Germinal center (tissue), 1 donor: ENCODE measurements at regions not wholly inside any gene's neighbourhood (a gene's known extent, or its start where the extent isn't known, plus 50 kb on each side); places are given as distances from the start of the nearest gene placed in this dataset.
"Not testable (repeated sequence)": the region's sequence is repeated elsewhere in the genome, so short reads cannot be mapped to it uniquely, and the experiment has no call there.

Source experiments
- DNase-seq: peaks from one replicate; pipeline ENCODE4 v3.0.0; 2012; ENCODE audit warnings: mixed read lengths, low spot score

DNA sequence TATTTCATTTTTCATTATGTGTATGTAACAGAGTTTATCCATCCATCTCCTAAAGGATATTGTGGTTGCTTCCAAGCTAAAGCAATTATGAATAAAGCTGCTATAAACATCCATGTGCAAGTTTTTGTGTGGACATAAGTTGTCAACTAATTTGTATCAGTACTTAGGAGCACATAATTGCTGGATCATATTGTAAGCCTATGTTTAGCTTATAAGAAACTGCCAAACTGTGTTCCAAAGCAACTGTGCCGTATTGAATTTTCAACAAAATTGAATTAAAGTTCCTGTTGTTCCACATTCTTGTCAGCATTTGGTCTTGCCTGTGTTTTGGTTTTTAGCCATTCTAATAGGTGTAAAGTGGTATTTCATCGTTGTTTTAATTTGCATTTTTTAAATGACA lies 416.9 kb downstream of the SLC6A15 start:
- no peak for DNase-seq

DNA sequence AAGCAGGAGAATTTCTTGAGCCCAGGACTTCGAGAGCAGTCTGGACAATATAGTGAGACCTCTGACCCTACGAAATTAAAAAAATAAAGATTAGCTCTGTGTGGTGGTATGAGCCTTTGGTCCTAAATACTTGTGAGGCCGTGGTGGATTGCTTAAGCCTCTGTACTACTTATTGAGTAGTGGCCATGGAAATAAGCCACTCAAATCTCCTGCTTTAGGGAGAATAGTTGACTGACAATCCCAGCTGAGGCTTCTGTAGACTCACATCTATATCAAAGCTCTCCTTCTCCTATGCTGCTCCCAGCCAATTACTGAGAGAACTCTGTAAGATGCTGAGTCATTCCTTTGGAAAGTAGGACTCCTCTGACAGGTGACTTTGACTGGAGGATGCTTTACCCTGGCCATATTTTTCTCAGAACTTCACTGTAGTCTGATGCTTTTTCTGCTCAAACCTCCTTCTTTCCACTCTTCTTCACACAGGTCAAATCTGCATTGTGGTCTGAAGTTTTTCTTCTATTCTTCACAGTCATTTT lies 420.2 kb downstream of the SLC6A15 start:
- no peak for DNase-seq

DNA sequence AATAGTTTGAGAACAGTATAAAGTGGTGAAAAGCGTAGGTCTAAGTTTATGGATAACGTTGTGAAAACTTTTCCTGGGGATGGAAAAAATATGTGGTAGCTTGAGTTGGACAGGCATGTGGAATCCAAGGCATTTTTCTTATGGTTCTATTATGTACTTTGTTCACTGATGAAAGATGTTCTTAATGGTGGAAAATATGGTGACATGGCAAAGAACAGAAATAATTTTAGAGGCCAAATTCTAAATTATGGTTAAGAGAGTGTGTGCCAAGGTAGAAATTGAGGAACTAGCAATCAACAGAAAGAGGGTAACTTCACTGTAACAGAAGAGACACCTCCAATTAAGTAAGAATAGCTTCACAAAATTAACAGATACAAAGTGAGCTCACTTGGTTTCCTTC lies 427.8 kb downstream of the SLC6A15 start:
- DNase-seq: no peak

DNA sequence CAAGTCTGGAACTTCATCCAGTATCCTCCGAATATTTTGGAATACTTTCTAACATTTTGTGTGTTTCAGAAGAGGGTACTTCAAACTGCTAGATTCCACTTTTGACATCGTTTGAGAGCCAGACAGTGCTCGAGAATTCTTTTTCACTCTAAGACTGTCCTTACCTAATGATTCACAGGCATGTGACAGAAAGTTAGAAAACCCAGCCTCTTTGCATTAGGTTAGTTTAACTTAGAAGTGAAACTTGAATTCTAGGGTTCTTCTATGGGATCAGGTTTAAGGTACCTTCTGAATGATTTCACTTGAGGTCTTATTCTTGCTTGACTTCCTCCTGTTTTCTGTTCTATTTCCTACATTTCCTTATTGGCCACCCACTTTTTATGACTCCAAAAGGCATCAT lies 431.8 kb downstream of the SLC6A15 start:
- no peak for DNase-seq

DNA sequence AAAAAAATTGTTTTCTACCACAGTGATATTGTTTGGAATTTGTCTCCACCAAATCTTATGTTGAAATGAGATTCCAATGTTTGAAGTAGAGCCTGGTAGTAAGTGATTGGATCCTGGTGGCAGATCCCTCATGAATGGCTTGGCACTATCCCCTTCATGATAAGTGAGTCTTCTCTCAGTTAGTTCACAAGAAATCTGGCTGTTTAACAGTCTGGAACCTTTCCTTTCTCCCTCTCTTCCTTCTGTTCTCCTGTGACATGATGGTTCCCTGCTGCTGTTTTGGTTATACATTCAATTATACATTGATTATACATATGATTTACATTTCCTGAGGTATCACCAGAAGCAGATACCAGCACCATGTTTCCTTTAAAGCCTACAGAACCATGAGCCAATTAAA lies 442.2 kb downstream of the SLC6A15 start:
- DNase-seq: no peak

DNA sequence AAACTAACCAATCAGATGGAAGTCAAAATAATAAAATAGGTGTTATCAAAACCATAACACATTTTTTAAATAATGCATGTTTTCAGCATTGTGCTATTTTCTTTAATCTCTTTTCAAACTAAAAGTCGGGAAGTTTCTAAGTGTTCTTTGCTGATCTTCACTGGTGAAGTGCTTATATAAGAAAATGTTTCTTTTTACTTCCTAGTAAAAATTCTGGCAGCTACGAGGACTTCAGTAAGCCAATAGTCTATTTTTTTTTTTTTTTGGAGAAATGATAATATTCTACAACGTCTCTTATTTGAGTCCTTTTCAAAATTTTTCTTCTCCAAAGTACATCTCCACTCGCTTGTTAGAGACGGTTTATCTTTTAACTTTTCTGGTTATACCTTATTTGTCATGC lies 448.0 kb downstream of the SLC6A15 start:
- DNase-seq: no peak

DNA sequence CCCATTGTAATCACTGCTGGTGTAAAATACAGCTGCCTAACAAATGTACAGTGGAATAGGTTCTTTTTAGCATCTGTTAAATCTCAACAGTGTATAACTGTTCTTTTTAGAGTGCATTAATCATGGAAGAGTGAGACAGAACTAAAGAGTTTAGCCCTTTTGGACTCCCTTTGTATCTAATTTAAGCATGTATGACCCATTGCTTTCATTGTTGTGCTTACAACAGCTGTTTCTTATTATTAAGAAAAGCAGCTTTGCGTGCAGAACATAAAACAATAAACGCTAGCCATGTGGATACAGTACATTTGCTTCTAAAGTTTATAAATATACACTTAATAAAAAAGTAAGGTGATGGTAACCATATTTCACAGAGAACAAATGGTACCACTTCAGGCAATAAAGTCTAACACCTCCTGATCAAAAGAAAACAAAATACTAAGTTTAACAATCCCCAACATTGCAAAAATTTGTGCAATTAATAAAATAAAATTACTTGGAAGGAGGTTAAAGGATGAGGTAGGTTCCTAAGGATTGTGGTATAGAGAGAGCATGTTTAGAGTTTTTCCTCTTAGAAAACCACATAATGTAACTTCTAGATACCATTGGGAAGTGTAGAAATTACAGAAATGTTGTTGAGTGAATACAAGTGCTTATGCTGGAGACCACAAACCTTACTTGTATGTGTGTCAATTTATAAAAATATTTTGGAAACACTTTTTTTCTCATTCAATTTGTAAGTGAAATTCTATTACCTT lies 448.7 kb downstream of the SLC6A15 start:
- no peak for DNase-seq

DNA sequence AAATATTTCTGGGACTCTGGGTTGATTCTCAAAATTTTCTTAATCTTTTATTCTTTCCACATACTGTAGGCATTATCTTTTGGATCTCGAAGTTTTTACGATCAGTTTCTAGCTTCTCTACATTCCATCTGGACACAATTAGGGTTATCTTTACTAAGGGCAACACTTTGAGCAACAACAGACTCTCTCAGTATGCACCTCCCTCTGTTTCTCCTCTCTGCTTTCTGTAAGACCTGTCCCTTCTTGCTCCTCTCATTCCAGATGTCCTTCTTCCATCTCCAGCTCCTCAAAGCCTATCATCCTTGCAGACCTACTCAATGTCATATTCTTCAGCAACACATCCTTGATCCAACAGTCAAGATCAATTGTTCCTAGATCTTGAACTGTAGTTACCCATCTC lies 457.0 kb downstream of the SLC6A15 start:
- no peak for DNase-seq

DNA sequence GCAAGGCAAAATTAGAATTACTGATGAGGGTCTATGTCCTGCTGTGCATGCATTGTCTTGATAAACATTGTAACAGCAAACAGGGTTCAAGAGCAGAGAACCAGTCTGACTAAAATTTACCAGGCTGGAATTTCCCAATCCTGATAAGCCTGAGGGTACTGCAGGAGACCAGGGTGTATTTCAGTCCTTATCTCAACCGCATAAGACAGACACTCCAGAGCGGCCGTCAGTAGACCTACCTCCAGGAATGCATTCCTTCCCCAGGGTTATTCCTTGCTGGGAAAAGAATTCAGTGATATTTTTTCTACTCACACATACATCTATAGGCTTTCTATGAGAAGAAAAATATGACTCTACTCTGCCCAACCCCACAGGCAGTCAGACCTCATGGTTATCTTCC lies 466.1 kb downstream of the SLC6A15 start:
- not testable (repeated sequence) for DNase-seq

DNA sequence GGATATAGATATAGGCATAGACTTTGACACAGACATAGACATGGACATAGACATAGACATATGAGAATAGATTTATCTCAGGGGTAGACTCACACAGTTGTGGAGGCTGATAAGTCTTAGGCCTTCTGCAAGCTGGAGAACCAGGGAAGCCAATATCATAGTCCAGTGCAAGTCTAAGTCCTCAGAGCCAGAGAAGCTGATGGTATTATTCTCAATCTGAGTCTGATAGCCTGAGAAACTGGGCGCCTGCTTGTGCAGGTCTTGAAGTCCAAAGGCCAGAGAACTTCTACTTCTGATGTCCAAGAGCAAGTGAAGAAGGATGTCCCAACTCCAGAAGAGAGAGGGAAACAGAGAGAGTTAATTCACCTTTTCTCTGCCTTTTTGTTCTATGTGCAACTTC lies 476.5 kb downstream of the SLC6A15 start:
- no peak for DNase-seq

DNA sequence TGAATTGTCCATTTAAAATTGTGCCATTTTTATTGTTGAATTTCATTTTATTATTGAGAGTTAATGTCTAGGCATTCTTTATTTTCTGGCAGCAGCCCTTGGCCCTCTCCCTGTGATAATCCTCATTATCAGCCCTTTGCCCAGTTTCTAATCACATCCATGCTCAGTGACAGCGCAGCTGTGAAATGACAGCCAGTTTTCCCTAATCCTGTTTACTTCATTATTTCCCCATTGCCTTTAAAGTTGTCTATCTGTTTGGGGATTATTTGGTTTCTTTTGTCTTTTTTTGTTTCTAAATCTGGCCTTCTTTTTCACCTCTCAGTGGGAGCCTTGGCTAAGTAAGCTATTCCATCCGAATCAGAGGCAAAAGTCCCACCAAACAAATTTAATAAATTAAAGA lies 476.9 kb downstream of the SLC6A15 start:
- DNase-seq: no peak

DNA sequence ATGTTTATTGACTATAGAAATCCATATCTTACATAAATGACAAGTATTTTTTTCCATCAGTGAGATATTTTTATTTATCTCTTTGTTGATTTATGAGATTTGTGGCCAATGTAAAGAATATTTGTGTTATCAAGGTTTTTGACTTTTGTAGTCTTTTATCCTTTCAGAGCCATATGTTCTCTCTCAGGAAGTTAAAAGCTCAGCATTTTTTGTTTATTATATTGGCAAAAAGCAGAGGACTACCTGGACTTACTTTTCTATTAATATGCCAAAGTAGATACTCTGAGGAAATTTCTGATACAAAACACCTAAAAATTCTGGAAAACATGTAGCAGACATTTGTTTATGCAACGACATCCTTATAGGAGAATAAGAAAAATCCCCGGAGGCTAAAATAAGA lies 490.3 kb downstream of the SLC6A15 start:
- DNase-seq: no peak

DNA sequence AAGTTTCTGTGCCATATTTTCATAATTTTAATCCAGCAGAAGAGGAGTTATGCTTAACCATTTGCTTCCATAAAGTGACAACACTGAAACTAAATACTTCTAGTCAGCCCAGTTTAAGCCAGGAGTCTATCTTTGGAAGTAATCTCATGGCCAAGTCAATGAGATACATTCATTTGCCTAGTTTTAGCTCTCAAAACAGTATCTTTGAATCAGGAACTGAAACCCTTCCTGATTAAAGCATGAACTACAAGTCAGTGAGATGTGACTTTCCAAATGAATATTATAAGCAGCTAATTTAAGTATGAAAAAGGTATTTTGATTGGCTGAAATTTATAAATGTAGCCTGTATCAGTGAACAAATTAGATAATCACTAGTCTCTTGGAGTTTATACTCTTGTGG lies 491.5 kb downstream of the SLC6A15 start:
- DNase-seq: no peak

DNA sequence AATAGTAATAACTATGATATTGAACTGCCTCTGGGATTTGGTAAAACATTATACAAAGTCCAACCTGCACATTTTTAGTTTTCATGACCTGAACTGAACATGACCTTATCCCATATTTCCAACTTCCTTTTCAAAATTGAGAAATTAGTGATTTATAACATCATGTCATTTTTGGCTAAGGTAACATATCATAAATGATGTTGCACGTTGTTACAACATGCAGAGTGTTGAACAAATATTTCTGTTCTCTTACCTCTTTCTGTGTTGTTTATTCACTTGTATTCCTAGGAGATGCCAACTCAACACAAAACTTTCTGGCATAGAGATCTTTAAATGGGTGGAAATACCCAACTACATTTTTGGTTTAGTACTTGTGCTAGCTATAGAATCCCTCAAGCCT lies 496.0 kb downstream of the SLC6A15 start:
- DNase-seq: no peak

DNA sequence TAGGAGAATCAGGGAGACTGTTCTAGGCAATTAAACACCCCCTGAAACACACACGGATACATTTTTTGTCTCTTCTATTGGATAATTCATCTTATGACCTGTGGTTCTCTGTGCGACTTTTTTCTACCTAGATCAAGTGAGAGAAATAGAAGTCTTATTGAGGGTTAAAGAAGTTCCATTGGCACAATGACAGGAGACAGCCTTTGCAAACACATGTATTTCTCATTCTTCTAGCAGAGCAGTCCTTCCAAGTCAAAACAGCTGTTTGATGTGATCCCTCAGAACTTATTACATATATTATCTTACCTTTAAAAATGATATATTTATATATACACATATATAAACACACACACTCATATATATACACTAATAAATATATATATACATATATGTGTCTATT lies 496.7 kb downstream of the SLC6A15 start:
- DNase-seq: no peak

DNA sequence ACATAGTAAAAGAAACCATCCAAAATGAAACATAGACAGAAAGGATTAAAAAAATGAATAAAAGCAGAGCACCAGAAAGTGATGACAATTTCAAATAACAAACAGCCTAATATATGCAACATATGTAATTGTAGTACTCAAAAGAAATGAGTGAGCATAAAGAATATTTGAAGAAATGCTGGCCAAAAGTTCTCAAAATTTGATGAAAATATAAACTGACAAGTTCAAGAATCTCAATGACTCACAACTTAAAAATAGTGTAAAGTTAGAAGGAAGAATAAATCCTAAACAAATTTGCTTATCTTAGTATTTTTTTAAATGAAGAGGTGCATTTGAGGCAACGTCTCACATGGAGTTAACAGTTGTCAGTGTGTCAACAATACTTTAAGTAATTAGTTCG lies 498.9 kb downstream of the SLC6A15 start:
- no peak for DNase-seq

DNA sequence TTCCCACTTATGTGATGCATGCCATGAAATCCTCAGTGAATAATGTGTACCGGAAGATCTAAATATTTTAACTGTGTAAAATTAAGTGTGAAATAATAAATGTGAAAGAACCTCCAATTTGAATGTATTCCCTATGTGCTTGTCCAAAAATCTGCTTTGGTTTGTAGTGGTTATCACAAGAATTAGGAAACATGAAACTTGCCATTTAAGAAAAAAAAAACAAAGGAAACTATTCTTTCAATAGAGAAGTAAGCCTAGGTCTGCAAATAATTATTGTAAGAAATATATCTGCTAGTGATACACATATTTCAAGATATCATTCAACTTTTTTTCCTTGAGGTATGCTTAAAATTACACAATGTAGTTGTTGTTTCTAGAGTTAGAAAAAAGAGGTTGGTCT lies 500.4 kb downstream of the SLC6A15 start:
- no peak for DNase-seq

DNA sequence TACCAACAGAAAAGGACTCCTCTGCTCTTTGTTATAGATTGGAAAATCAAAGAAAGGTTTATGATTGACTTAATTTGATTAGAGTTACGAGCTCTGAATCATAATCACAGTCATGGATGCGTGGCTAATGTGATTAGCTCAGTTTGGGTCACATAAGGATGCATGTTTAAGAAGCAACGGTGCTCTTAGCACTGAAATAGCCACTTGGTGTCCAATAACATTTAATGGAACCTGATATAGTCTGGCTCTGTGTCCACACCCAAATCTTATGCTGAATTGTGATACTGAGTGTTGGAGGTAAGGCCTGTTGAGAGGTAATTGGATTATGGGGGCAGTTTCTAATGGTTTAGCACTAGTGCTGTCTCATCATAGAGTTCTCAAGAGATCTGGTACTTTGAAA lies 501.6 kb downstream of the SLC6A15 start:
- no peak for DNase-seq

DNA sequence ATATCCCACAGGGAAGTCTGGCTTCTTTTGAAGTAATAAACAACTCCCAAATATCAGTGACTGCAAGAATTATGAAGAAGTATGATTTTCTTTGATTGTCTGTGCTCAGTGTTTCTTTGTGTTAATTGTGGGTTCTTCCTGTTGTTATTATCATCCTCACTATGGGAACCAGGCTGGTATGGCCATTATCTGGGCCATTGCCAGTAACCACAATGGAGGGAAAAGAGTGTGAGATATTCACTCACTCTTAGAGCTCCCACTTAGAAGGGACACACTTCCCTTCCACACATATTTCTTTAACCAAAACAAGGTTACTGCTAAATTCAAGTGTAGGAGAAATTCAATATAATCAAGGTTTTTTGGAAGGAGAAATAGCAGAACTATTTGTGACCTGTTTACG lies 503.7 kb downstream of the SLC6A15 start:
- no peak for DNase-seq

DNA sequence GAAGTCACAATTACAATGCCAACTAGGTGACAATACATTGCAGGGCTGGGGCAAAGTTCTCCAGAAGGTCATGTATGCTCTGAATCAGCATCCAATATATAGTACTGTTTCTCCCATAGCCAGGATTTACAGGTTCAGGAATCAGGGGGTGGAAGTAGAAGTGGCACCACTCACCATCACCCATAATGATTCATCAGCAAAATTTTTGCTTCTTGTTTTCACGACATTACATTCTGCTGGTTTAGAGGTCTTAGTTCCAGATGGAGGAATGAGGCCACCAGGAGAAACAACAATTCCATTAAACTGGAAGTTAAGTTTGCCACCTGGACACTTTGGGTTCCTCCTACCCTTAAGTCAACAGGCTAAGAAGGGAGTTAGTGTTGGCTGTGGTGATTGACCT lies 505.9 kb downstream of the SLC6A15 start:
- DNase-seq: not testable (repeated sequence)

DNA sequence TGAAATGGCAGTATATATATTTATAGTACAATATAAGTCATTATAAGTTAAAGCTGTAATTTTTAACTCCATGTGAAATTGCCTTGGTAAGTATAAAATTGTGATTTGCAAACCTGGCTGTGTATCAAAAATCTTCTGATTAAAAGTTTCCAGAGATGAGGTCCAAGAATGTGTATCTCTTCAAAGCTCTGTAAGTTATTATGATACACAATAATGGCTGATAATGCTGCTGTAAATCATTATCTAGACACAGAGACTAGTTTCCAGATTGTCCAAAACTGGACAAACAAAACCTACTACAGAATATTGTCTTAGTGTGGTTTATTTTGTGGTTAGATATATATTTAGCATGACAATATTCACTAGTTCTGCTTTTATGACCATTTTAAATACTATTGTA lies 514.8 kb downstream of the SLC6A15 start:
- no peak for DNase-seq

DNA sequence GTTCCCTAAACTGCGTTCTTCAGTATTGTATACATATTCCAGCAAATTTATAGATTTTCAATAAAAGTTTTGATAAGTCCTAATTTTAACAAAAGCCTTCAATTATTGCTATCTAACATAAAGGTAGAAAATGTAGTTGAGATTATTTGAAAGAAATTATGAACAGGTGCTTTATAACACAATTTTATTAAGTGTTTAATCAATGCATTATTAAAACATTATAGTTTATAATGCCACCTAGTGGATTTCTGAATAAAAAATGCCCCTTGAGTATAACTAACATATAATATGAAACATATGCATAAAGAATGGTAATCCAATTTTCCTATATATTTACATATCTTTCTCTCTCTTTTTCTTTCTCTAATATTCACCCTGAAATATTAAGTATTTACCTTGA lies 515.3 kb downstream of the SLC6A15 start:
- DNase-seq: no peak

DNA sequence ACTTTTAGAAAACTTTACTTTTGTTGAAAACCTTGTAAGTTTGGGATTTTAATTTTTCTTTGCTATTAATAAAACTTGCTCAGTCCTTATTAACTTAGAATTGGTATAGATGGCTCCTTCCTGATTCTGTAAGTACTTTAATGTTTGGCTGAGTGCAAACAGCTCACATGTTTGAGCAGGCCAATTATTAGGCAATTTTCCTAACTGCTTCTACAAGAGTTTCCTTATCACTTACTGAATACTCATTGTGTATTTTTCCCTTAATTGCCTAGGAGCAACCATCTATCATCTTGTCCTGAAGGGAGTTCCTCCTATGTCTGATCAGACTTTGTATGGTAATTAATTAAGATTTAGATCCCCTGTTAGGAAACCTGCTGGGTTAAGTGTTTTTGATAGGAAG lies 521.4 kb downstream of the SLC6A15 start:
- DNase-seq: not testable (repeated sequence)

DNA sequence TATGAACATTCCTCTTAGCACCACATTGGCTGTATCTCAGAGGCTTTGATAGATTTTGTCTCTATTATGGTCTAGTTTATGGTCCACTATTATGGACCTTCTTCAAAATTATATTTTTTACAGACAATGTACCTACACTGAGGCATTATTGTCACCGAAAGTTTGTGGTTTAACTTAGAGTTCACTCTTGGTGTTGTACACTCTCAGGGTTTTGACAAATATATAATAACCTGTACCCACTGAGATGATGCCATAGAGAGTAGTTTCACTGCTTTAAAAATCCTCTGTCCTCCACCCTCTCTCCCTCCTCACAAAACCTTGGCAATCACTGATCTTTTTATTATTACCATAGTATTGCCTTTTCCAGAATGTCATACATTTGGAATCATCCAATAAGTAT lies 528.2 kb downstream of the SLC6A15 start:
- DNase-seq: no peak
